ENCODE measurements at regions not wholly inside any gene's neighbourhood (a gene's known extent, or its start where the extent isn't known, plus 50 kb on each side); places are given as distances from the start of the nearest gene placed in this dataset.
"Not testable (repeated sequence)": the region's sequence is repeated elsewhere in the genome, so short reads cannot be mapped to it uniquely, and the experiment has no call there.

DNA sequence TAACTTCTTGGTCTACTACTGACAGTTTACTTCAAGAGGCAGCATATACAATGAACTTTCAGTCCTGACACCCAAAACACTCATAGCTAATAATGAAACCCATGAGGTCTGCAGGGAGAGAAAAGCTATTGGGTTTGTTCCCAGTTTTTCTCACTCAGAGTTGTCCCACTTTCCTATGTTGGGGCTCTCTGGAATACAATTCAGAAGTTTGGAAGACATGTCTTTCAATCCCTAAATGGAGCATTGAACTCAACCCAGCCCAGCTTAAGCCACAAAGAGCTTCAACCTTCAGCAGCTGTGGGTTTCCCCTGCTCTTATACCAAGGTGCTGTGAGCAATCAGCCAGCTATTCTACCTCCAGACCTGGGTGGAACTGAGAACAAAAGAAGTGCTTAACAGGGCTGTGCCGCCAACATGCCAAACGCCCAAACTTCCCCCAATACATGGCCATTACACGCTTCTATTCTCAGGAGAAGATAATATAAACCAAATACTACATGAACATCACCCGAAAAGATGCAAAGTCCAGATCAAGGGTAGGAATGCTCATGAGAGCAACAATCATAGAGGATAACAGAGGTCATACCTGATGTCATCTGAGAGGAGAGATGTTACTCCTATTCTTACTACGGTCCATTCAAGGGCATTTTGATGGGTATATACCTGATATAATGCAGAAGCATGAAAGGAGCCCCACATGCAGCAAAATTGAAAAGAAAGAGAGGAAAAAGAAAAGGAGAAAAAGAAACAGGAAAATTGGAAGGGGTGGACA lies 131.2 kb upstream of the TGFBR2 start:
- no peak for TF ChIP-seq CTCF (conservative IDR thresholded peaks at IDR 0.05)
- no peak for TF ChIP-seq ZFX (IDR thresholded peaks at IDR 0.05)
- H3K27ac ChIP-seq = no peak overlapping the region

- H3K27ac ChIP-seq = no peak overlapping the region
- TF ChIP-seq ZFX (IDR thresholded peaks at IDR 0.05) (no peak), CTCF (conservative IDR thresholded peaks at IDR 0.05) (no peak)
These were observed 130.6 kb upstream of the TGFBR2 start for GRCh38 chr3:30475809-30476178.

DNA sequence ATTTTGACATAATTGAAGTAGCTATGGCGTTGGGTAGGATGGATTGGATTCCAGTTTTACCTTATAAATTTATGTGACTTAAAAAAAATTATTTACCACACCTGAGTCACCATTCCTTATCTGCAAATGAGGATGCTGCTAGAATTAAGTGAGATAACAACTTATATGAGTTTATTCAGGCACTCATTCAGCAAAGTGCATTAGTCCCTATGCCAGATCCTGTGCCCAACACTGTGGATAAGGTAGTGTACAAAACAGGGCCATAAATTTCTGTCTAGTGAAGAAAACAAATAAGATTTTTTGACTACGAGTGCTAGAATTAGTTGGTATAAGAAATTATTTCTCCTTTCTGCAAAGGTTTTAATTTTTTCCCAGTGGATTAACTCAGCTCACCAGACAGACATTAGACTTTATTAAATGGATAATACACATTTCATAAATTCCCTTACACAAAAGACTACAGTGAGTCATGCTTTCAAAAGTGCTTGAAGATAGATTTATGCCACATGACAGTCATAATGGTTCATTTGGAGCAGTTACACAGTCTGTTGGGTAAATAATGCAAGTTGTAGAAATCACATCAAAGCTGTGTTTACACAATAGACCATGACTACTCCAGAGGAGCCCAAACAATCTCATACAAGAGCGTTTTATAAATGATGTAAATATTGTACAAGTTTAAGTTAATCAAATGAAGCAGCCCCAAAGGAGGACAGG lies 129.9 kb upstream of the TGFBR2 start:
- no peak for TF ChIP-seq ZFX (IDR thresholded peaks at IDR 0.05)
- TF ChIP-seq CTCF (conservative IDR thresholded peaks at IDR 0.05) = no peak

GRCh38 chr3:30477149-30477921 lies 129.1 kb upstream of the TGFBR2 start:
- H3K27ac ChIP-seq = no peak overlapping the region
- TF ChIP-seq CTCF (conservative IDR thresholded peaks at IDR 0.05) = no peak
- no peak for TF ChIP-seq ZFX (IDR thresholded peaks at IDR 0.05)

More for the DNA sequence above, 129.9 kb upstream of the TGFBR2 start:
- no peak overlapping the region for H3K27ac ChIP-seq

DNA sequence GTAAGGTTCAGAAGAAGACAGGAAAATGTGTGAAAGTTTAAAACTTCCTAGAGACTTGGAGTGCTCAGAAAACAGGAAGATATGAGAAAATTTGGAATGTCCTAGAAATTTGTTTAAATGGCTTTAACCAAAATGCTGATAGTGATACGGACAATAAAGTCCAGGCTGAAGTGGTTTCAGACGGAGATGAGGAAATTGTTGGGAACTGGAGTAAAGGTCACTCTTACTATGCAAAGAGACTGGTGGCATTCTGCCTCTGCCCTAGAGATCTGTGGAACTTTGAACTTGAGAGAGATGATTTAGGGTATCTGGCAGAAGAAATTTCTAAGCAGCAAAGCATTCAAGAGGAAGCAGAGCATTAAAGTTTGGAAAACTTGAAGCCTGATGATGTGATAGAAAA lies 126.7 kb upstream of the TGFBR2 start:
- H3K27ac ChIP-seq = not testable (repeated sequence)

GRCh38 chr3:30480156-30480555 lies 126.2 kb upstream of the TGFBR2 start:
- H3K27ac ChIP-seq = not testable (repeated sequence)

DNA sequence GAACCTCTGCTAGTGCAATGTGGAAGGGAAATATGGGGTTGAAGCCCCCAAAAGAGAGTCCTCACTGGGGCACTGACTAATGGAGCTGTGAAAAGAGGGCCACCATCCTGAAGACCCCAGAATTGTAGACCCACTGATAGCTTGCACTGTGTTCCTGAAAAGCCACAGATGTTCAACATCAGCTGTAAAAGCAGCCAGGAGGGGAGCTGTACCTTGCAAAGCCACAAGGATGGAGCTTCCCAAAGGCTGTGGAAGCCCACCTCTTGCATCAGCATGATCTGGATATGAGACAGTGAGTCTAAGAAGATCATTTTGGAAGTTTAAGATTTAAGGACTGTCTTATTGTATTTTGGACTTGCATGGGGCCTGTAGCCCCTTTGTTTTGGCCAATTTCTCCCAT lies 125.8 kb upstream of the TGFBR2 start:
- H3K27ac ChIP-seq = no peak overlapping the region
- TF ChIP-seq ZFX (IDR thresholded peaks at IDR 0.05) (no peak), CTCF (conservative IDR thresholded peaks at IDR 0.05) (no peak)

DNA sequence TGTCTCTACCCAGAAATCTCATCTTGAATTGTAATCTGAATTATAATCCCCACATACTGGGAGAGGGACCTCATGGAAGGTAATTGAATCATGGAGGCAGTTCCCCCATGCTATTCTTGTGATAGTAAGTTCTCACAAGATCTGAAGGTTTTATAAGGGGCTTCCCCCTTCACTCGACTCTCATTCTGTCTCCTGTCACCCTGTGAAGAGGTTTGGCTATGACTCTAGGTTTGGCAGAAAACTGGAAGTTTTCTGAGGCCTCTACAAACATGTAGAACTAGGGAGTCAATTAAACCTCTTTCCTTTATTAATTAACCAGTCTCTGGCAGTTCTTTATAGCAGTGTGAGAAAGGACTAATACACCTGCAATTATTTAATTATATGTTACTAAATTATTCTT lies 125.2 kb upstream of the TGFBR2 start:
- TF ChIP-seq CTCF (conservative IDR thresholded peaks at IDR 0.05) = no peak
- no peak for TF ChIP-seq ZFX (IDR thresholded peaks at IDR 0.05)
- H3K27ac ChIP-seq = no peak overlapping the region

GRCh38 chr3:30484229-30484628 lies 122.2 kb upstream of the TGFBR2 start:
- not testable (repeated sequence) for H3K27ac ChIP-seq
